ENCODE measurements at regions not wholly inside any gene's neighbourhood (a gene's known extent, or its start where the extent isn't known, plus 50 kb on each side); places are given as distances from the start of the nearest gene placed in this dataset.

DNA sequence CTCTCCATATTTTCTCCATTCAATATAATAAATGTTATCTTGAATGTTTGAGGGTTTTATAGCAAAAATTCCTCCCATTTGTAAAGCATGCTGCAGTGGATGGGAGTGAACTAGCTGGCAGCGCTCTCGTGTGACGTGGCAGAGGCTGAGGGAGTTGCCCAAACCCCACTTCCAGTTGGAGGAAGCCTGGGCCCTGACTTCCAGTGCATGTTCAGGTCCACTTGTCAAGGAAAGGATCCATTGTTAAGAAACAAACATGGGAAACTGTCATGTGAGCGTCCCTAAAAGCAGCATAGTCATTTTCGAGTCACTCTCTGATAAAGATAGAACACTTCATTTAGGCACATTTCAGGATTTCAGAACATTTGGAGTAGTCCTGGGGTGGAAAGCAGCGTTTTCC lies 116.6 kb downstream of the SLC25A47 start:
- TF ChIP-seq, protein P1, sequence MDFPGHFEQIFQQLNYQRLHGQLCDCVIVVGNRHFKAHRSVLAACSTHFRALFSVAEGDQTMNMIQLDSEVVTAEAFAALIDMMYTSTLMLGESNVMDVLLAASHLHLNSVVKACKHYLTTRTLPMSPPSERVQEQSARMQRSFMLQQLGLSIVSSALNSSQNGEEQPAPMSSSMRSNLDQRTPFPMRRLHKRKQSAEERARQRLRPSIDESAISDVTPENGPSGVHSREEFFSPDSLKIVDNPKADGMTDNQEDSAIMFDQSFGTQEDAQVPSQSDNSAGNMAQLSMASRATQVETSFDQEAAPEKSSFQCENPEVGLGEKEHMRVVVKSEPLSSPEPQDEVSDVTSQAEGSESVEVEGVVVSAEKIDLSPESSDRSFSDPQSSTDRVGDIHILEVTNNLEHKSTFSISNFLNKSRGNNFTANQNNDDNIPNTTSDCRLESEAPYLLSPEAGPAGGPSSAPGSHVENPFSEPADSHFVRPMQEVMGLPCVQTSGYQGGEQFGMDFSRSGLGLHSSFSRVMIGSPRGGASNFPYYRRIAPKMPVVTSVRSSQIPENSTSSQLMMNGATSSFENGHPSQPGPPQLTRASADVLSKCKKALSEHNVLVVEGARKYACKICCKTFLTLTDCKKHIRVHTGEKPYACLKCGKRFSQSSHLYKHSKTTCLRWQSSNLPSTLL (IDR thresholded peaks at IDR 0.05), result no peak
- TF ChIP-seq, protein P2, sequence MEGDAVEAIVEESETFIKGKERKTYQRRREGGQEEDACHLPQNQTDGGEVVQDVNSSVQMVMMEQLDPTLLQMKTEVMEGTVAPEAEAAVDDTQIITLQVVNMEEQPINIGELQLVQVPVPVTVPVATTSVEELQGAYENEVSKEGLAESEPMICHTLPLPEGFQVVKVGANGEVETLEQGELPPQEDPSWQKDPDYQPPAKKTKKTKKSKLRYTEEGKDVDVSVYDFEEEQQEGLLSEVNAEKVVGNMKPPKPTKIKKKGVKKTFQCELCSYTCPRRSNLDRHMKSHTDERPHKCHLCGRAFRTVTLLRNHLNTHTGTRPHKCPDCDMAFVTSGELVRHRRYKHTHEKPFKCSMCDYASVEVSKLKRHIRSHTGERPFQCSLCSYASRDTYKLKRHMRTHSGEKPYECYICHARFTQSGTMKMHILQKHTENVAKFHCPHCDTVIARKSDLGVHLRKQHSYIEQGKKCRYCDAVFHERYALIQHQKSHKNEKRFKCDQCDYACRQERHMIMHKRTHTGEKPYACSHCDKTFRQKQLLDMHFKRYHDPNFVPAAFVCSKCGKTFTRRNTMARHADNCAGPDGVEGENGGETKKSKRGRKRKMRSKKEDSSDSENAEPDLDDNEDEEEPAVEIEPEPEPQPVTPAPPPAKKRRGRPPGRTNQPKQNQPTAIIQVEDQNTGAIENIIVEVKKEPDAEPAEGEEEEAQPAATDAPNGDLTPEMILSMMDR (IDR thresholded peaks at IDR 0.05 in 2 of 3, conservative IDR thresholded peaks at IDR 0.05 in 1 of 3; ENCODE audit: insufficient read depth in 2 of 3, low read depth in 1 of 3, low read length in 3 of 3), result no peak
- TF ChIP-seq, protein P3, sequence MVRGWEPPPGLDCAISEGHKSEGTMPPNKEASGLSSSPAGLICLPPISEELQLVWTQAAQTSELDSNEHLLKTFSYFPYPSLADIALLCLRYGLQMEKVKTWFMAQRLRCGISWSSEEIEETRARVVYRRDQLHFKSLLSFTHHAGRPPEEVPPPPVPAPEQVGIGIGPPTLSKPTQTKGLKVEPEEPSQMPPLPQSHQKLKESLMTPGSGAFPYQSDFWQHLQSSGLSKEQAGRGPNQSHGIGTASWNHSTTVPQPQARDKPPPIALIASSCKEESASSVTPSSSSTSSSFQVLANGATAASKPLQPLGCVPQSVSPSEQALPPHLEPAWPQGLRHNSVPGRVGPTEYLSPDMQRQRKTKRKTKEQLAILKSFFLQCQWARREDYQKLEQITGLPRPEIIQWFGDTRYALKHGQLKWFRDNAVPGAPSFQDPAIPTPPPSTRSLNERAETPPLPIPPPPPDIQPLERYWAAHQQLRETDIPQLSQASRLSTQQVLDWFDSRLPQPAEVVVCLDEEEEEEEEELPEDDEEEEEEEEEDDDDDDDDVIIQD (CRISPR knock-in tag; IDR thresholded peaks at IDR 0.05), result no peak
- TF ChIP-seq JUND (IDR thresholded peaks at IDR 0.05; ENCODE audit: borderline replicate concordance, low read depth, low read length) (no peak), JUND (tag; IDR thresholded peaks at IDR 0.05; ENCODE audit: borderline replicate concordance, low read depth, low read length) (no peak)
